ENCODE measurements at regions not wholly inside any gene's neighbourhood (a gene's known extent, or its start where the extent isn't known, plus 50 kb on each side); places are given as distances from the start of the nearest gene placed in this dataset.

GRCh38 chr3:181947606-181948005 is 235.9 kb downstream of the SOX2 start:
- H3K4me3 Mint-ChIP-seq = no peak overlapping the region
- no peaks in the 10 kb centered on the region for H3K27me3 Mint-ChIP-seq
- DNase-seq = no peak
- H3K4me1 Mint-ChIP-seq = no peaks in the 10 kb centered on the region
- intact Hi-C loops (cut with micrococcal nuclease) = no loop called here
- H3K36me3 Mint-ChIP-seq (ENCODE audit: low read depth) = no peaks in the 10 kb centered on the region
- H3K27ac Mint-ChIP-seq = no peak overlapping the region
- H3K9me3 Mint-ChIP-seq = no peaks in the 10 kb centered on the region

- intact Hi-C loops (cut with micrococcal nuclease) = no loop called here
- Mint-ChIP-seq H3K27me3 (no peaks in the 10 kb centered on the region), H3K9me3 (no peaks in the 10 kb centered on the region), H3K4me1 (no peaks in the 10 kb centered on the region), H3K4me3 (no peak overlapping the region), H3K27ac (no peak overlapping the region), H3K36me3 (ENCODE audit: low read depth) (no peaks in the 10 kb centered on the region)
- DNase-seq = no peak
Observed at GRCh38 chr3:181948286-181948685, 236.6 kb downstream of the SOX2 start.

GRCh38 chr3:181952221-181952620 is 240.5 kb downstream of the SOX2 start:
- H3K27me3 Mint-ChIP-seq = no peaks in the 10 kb centered on the region
- no peaks in the 10 kb centered on the region for H3K9me3 Mint-ChIP-seq
- no peaks in the 10 kb centered on the region for H3K36me3 Mint-ChIP-seq (ENCODE audit: low read depth)
- no peaks in the 10 kb centered on the region for H3K4me1 Mint-ChIP-seq
- intact Hi-C loops (cut with micrococcal nuclease) = no loop called here
- DNase-seq = no peak
- H3K4me3 Mint-ChIP-seq = no peak overlapping the region
- no peak overlapping the region for H3K27ac Mint-ChIP-seq

GRCh38 chr3:181952929-181953328 is 241.2 kb downstream of the SOX2 start:
- H3K27me3 Mint-ChIP-seq = no peaks in the 10 kb centered on the region
- no peaks in the 10 kb centered on the region for H3K36me3 Mint-ChIP-seq (ENCODE audit: low read depth)
- no peak overlapping the region for H3K27ac Mint-ChIP-seq
- H3K4me3 Mint-ChIP-seq = no peak overlapping the region
- no peaks in the 10 kb centered on the region for H3K9me3 Mint-ChIP-seq
- intact Hi-C loops (cut with micrococcal nuclease) = no loop called here
- H3K4me1 Mint-ChIP-seq = no peaks in the 10 kb centered on the region
- no peak for DNase-seq

- H3K4me1 Mint-ChIP-seq = no peaks in the 10 kb centered on the region
- no peaks in the 10 kb centered on the region for H3K9me3 Mint-ChIP-seq
- H3K4me3 Mint-ChIP-seq = no peak overlapping the region
- H3K27me3 Mint-ChIP-seq = no peaks in the 10 kb centered on the region
- no peak overlapping the region for H3K27ac Mint-ChIP-seq
- H3K36me3 Mint-ChIP-seq (ENCODE audit: low read depth) = no peaks in the 10 kb centered on the region
- no peak for DNase-seq
- intact Hi-C loops (cut with micrococcal nuclease) = no loop called here
Observed at GRCh38 chr3:181955566-181955965, 243.8 kb downstream of the SOX2 start.

GRCh38 chr3:181956122-181956521 is 244.4 kb downstream of the SOX2 start:
- no peak for DNase-seq
- Mint-ChIP-seq H3K36me3 (ENCODE audit: low read depth) (no peaks in the 10 kb centered on the region), H3K4me3 (no peak overlapping the region), H3K4me1 (no peaks in the 10 kb centered on the region), H3K27ac (no peak overlapping the region), H3K27me3 (no peaks in the 10 kb centered on the region), H3K9me3 (no peaks in the 10 kb centered on the region)
- intact Hi-C loops (cut with micrococcal nuclease) = no loop called here

- no peak for DNase-seq
- intact Hi-C loops (cut with micrococcal nuclease) = no loop called here
- H3K27ac Mint-ChIP-seq = no peak overlapping the region
- no peaks in the 10 kb centered on the region for H3K4me1 Mint-ChIP-seq
- H3K36me3 Mint-ChIP-seq (ENCODE audit: low read depth) = no peaks in the 10 kb centered on the region
- H3K4me3 Mint-ChIP-seq = no peak overlapping the region
- no peaks in the 10 kb centered on the region for H3K9me3 Mint-ChIP-seq
- H3K27me3 Mint-ChIP-seq = no peaks in the 10 kb centered on the region
Observed at GRCh38 chr3:181966393-181966792, 254.7 kb downstream of the SOX2 start.

GRCh38 chr3:181969925-181970324 is 258.2 kb downstream of the SOX2 start:
- intact Hi-C loops (cut with micrococcal nuclease) = no loop called here
- no peak overlapping the region for H3K4me3 Mint-ChIP-seq
- no peaks in the 10 kb centered on the region for H3K27me3 Mint-ChIP-seq
- no peak for DNase-seq
- no peaks in the 10 kb centered on the region for H3K36me3 Mint-ChIP-seq (ENCODE audit: low read depth)
- no peaks in the 10 kb centered on the region for H3K9me3 Mint-ChIP-seq
- H3K4me1 Mint-ChIP-seq = no peaks in the 10 kb centered on the region
- no peak overlapping the region for H3K27ac Mint-ChIP-seq

- H3K4me3 Mint-ChIP-seq = no peak overlapping the region
Observed at GRCh38 chr3:181971424-181971823, 259.7 kb downstream of the SOX2 start.

GRCh38 chr3:181974198-181974597 is 262.5 kb downstream of the SOX2 start:
- H3K27me3 Mint-ChIP-seq = no peaks in the 10 kb centered on the region
- H3K27ac Mint-ChIP-seq = no peak overlapping the region

More at GRCh38 chr3:181971424-181971823, 259.7 kb downstream of the SOX2 start:
- H3K9me3 Mint-ChIP-seq = no peaks in the 10 kb centered on the region
- no peak for DNase-seq
- no peak overlapping the region for H3K27ac Mint-ChIP-seq
- H3K27me3 Mint-ChIP-seq = no peaks in the 10 kb centered on the region
- H3K4me1 Mint-ChIP-seq = no peaks in the 10 kb centered on the region
- intact Hi-C loops (cut with micrococcal nuclease) = no loop called here
- H3K36me3 Mint-ChIP-seq (ENCODE audit: low read depth) = no peaks in the 10 kb centered on the region

GRCh38 chr3:181976526-181976925 is 264.8 kb downstream of the SOX2 start:
- Mint-ChIP-seq H3K36me3 (ENCODE audit: low read depth) (no peaks in the 10 kb centered on the region), H3K9me3 (no peaks in the 10 kb centered on the region), H3K4me3 (no peak overlapping the region), H3K4me1 (no peaks in the 10 kb centered on the region), H3K27me3 (no peaks in the 10 kb centered on the region), H3K27ac (no peak overlapping the region)
- DNase-seq = no peak
- intact Hi-C loops (cut with micrococcal nuclease) = no loop called here

More at GRCh38 chr3:181974198-181974597, 262.5 kb downstream of the SOX2 start:
- DNase-seq = no peak
- H3K36me3 Mint-ChIP-seq (ENCODE audit: low read depth) = no peaks in the 10 kb centered on the region
- H3K9me3 Mint-ChIP-seq = no peaks in the 10 kb centered on the region
- H3K4me1 Mint-ChIP-seq = no peaks in the 10 kb centered on the region
- H3K4me3 Mint-ChIP-seq = no peak overlapping the region
- intact Hi-C loops (cut with micrococcal nuclease) = no loop called here

GRCh38 chr3:181985386-181985785 is 273.7 kb downstream of the SOX2 start:
- H3K9me3 Mint-ChIP-seq = no peaks in the 10 kb centered on the region
- no peaks in the 10 kb centered on the region for H3K4me1 Mint-ChIP-seq
- H3K27me3 Mint-ChIP-seq = no peaks in the 10 kb centered on the region
- H3K4me3 Mint-ChIP-seq = no peak overlapping the region
- DNase-seq = no peak
- no peaks in the 10 kb centered on the region for H3K36me3 Mint-ChIP-seq (ENCODE audit: low read depth)
- intact Hi-C loops (cut with micrococcal nuclease) = no loop called here
- no peak overlapping the region for H3K27ac Mint-ChIP-seq

- Mint-ChIP-seq H3K4me3 (no peak overlapping the region), H3K4me1 (no peaks in the 10 kb centered on the region), H3K9me3 (no peaks in the 10 kb centered on the region), H3K27me3 (no peaks in the 10 kb centered on the region), H3K36me3 (ENCODE audit: low read depth) (no peaks in the 10 kb centered on the region), H3K27ac (no peak overlapping the region)
- no peak for DNase-seq
- intact Hi-C loops (cut with micrococcal nuclease) = no loop called here
Observed at GRCh38 chr3:181987736-181988135, 276.0 kb downstream of the SOX2 start.

- Mint-ChIP-seq H3K4me3 (no peak overlapping the region), H3K36me3 (ENCODE audit: low read depth) (no peaks in the 10 kb centered on the region), H3K27ac (no peak overlapping the region), H3K4me1 (no peaks in the 10 kb centered on the region), H3K9me3 (no peaks in the 10 kb centered on the region), H3K27me3 (no peaks in the 10 kb centered on the region)
- no peak for DNase-seq
- intact Hi-C loops (cut with micrococcal nuclease) = no loop called here
Observed at GRCh38 chr3:181998828-181999227, 287.1 kb downstream of the SOX2 start.

GRCh38 chr3:181999314-181999713 is 287.6 kb downstream of the SOX2 start:
- Mint-ChIP-seq H3K9me3 (no peaks in the 10 kb centered on the region), H3K4me1 (no peaks in the 10 kb centered on the region), H3K36me3 (ENCODE audit: low read depth) (no peaks in the 10 kb centered on the region), H3K27ac (no peak overlapping the region), H3K4me3 (no peak overlapping the region), H3K27me3 (no peaks in the 10 kb centered on the region)
- no peak for DNase-seq
- intact Hi-C loops (cut with micrococcal nuclease) = no loop called here
